Osteocyte (in vitro differentiated cells): ENCODE measurements at regions not wholly inside any gene's neighbourhood (a gene's known extent, or its start where the extent isn't known, plus 50 kb on each side); places are given as distances from the start of the nearest gene placed in this dataset.

ENCODE experiments used
- DNase-seq: peaks from one replicate; pipeline ENCODE4 v3.0.0; 2021; ENCODE audit warnings: mixed read lengths; ENCODE audit not compliant: unreplicated experiment; ENCODE audit errors: extremely low spot score
- H3K27ac Mint-ChIP-seq: one replicate; pipeline ENCODE4 v1.8.0; 2021; ENCODE audit warnings: mild to moderate bottlenecking, mixed read lengths; ENCODE audit not compliant: unreplicated experiment
- H3K27me3 Mint-ChIP-seq: one replicate; pipeline ENCODE4 v1.8.0; 2021; ENCODE audit warnings: mixed read lengths; ENCODE audit not compliant: unreplicated experiment
- H3K36me3 Mint-ChIP-seq: one replicate; pipeline ENCODE4 v1.8.0; 2021; ENCODE audit warnings: mixed read lengths; ENCODE audit not compliant: unreplicated experiment
- H3K4me1 Mint-ChIP-seq: one replicate; pipeline ENCODE4 v1.8.0; 2021; ENCODE audit warnings: mixed read lengths; ENCODE audit not compliant: unreplicated experiment
- H3K4me3 Mint-ChIP-seq: one replicate; pipeline ENCODE4 v1.8.0; 2021; ENCODE audit warnings: mild to moderate bottlenecking, moderate library complexity, mixed read lengths; ENCODE audit not compliant: unreplicated experiment
- H3K9me3 Mint-ChIP-seq: one replicate; pipeline ENCODE4 v1.8.0; 2021; ENCODE audit warnings: mixed read lengths; ENCODE audit not compliant: unreplicated experiment
- CTCF ChIP-seq: fragments of 200-600 bp; sonication (generic); IDR thresholded peaks from 2 replicates; pipeline ENCODE4 v1.5.0; 2021; ENCODE audit warnings: antibody characterized with exemption, mild to moderate bottlenecking, moderate library complexity

DNA sequence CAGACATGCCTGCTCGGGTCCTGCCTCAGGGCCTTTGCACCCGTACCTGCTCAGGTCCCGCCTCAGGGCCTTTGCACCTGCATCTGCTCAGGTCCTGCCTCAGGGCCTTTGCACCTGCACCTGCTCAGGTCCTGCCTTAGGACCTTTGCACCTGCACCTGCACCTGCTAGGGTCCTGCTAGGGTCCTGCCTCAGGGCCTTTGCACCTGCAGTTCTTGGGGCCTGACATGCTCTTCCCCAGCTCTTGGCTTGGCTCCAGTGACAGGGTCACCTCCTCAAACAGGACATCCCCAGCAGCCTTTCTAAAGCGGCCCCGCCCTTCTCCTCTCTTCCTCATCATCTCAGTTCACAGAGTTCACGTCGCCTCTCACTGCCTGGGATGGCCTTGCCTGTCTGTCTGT lies 54.9 kb upstream of the NCOR2 start:
- H3K4me1 Mint-ChIP-seq: peaks cover 20% of the 10 kb centered on the region
- DNase-seq: no peak
- H3K27me3 Mint-ChIP-seq: peaks cover 6% of the 10 kb centered on the region
- H3K9me3 Mint-ChIP-seq: peaks cover 4% of the 10 kb centered on the region
- no peaks in the 10 kb centered on the region for H3K36me3 Mint-ChIP-seq
- TF ChIP-seq CTCF: no peak
- H3K27ac Mint-ChIP-seq: no peak overlapping the region
- no peak overlapping the region for H3K4me3 Mint-ChIP-seq

- Mint-ChIP-seq H3K27ac (no peak overlapping the region), H3K36me3 (no peaks in the 10 kb centered on the region)
- DNase-seq: no peak
Measured at GRCh38 chr12:124621296-124621660, 53.9 kb upstream of the NCOR2 start.

DNA sequence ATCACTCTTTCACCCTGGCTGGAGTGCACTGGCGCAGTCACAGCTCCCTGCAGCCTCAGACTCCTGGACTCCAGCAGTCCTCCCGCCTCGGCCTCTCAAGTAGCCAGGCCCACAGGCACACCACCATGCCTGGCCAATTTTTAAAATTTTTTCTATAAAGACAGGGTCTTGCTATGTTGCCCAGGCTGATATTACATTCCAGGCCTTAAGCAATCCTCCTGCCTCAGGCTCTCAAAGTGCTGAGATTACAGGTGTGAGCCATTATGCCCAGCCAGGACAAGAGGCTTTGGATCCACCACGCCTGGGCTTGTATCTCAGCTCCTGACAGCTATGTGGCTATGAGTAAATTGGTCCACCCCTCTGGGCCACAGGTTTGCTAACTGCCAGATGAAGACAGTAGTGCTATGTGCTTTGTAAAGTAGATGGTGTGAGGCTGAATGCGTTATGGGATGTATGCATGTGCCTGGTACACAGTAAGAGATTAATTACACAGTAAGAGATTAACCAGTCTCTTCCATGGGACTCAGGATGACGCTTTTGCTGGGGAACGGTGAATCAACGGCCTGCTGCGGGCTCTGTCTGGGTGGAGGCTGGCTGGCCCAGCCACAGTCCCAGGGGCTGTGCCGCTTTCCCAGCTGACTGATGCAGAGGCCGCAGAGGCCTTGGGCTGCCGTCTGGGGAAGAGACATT lies 53.3 kb upstream of the NCOR2 start:
- peaks cover 6% of the 10 kb centered on the region for H3K27me3 Mint-ChIP-seq
- no peak for DNase-seq
- no peak overlapping the region for H3K4me3 Mint-ChIP-seq
- no peak for TF ChIP-seq CTCF
- peaks cover 4% of the 10 kb centered on the region for H3K9me3 Mint-ChIP-seq
- H3K27ac Mint-ChIP-seq: no peak overlapping the region
- peaks cover 6% of the 10 kb centered on the region for H3K4me1 Mint-ChIP-seq
- no peaks in the 10 kb centered on the region for H3K36me3 Mint-ChIP-seq

More at GRCh38 chr12:124621296-124621660, 53.9 kb upstream of the NCOR2 start:
- H3K4me1 Mint-ChIP-seq: peaks cover 11% of the 10 kb centered on the region
- H3K27me3 Mint-ChIP-seq: peaks cover 6% of the 10 kb centered on the region
- no peak overlapping the region for H3K4me3 Mint-ChIP-seq
- peaks cover 4% of the 10 kb centered on the region for H3K9me3 Mint-ChIP-seq
- TF ChIP-seq CTCF: no peak

DNA sequence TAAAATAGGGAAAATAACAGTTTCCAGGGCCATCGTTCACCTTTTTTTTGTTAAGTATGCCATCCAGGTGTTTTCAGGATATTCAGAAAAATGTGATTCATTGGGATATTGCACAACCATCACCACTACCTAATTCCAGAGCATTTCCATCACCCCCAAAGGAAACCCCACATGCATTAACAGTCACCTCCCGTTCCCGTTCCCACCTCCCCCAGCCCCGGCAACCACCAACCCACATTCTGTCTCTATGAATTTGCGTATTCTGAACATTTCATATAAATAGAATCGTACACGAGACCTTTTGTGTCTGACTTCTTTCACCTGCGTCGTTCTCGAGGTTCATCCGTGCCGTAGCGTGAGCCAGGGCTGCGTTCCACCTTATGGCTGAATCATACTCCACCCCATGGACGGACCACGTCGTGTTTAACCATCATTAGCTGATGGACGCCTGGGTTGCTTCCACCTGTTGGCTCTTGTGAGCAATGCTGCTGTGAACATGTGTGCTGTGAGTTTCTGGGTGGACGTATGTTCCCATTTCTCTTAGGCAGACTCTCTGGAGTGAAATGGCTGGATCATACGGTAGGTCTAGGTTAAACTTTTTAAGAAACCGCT lies 51.0 kb upstream of the NCOR2 start:
- Mint-ChIP-seq H3K36me3 (no peaks in the 10 kb centered on the region), H3K9me3 (peaks cover 2% of the 10 kb centered on the region), H3K27me3 (peaks cover 6% of the 10 kb centered on the region), H3K27ac (no peak overlapping the region), H3K4me3 (no peak overlapping the region), H3K4me1 (peaks cover 4% of the 10 kb centered on the region)
- TF ChIP-seq CTCF: no peak
- no peak for DNase-seq

- H3K27me3 Mint-ChIP-seq: peaks cover 6% of the 10 kb centered on the region
Measured at GRCh38 chr12:124617615-124618014, 50.2 kb upstream of the NCOR2 start.

More at GRCh38 chr12:124617615-124618014, 50.2 kb upstream of the NCOR2 start:
- no peak for DNase-seq
- Mint-ChIP-seq H3K4me1 (peaks cover 9% of the 10 kb centered on the region), H3K36me3 (no peaks in the 10 kb centered on the region), H3K4me3 (no peak overlapping the region), H3K27ac (no peak overlapping the region), H3K9me3 (no peaks in the 10 kb centered on the region)
- no peak for TF ChIP-seq CTCF
